Panc1 (cell line): ENCODE measurements at regions not wholly inside any gene's neighbourhood (a gene's known extent, or its start where the extent isn't known, plus 50 kb on each side); places are given as distances from the start of the nearest gene placed in this dataset.

ENCODE experiments used
- TF ChIP-seq, protein P1 (sequence below), 2 experiments: IDR thresholded peaks; 2 replicates each; pipeline ENCODE4 v1.6.1; 2011 to 2012; ENCODE audit warnings: low read depth in 2 of 2, control low read depth in 1 of 2, low read length in 1 of 2, mild to moderate bottlenecking in 1 of 2, moderate library complexity in 1 of 2; ENCODE audit not compliant: insufficient read depth in 1 of 2
- TF ChIP-seq, protein P2 (sequence below): fragments of 450-650 bp; IDR thresholded peaks from 2 replicates; pipeline ENCODE4 v1.5.1; 2017; ENCODE audit warnings: mild to moderate bottlenecking

- TF ChIP-seq, protein P1, sequence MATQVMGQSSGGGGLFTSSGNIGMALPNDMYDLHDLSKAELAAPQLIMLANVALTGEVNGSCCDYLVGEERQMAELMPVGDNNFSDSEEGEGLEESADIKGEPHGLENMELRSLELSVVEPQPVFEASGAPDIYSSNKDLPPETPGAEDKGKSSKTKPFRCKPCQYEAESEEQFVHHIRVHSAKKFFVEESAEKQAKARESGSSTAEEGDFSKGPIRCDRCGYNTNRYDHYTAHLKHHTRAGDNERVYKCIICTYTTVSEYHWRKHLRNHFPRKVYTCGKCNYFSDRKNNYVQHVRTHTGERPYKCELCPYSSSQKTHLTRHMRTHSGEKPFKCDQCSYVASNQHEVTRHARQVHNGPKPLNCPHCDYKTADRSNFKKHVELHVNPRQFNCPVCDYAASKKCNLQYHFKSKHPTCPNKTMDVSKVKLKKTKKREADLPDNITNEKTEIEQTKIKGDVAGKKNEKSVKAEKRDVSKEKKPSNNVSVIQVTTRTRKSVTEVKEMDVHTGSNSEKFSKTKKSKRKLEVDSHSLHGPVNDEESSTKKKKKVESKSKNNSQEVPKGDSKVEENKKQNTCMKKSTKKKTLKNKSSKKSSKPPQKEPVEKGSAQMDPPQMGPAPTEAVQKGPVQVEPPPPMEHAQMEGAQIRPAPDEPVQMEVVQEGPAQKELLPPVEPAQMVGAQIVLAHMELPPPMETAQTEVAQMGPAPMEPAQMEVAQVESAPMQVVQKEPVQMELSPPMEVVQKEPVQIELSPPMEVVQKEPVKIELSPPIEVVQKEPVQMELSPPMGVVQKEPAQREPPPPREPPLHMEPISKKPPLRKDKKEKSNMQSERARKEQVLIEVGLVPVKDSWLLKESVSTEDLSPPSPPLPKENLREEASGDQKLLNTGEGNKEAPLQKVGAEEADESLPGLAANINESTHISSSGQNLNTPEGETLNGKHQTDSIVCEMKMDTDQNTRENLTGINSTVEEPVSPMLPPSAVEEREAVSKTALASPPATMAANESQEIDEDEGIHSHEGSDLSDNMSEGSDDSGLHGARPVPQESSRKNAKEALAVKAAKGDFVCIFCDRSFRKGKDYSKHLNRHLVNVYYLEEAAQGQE (IDR thresholded peaks at IDR 0.05; ENCODE audit: insufficient read depth in 1 of 2, low read depth in 2 of 2, low read length in 1 of 2) = no peak
- TF ChIP-seq, protein P2, sequence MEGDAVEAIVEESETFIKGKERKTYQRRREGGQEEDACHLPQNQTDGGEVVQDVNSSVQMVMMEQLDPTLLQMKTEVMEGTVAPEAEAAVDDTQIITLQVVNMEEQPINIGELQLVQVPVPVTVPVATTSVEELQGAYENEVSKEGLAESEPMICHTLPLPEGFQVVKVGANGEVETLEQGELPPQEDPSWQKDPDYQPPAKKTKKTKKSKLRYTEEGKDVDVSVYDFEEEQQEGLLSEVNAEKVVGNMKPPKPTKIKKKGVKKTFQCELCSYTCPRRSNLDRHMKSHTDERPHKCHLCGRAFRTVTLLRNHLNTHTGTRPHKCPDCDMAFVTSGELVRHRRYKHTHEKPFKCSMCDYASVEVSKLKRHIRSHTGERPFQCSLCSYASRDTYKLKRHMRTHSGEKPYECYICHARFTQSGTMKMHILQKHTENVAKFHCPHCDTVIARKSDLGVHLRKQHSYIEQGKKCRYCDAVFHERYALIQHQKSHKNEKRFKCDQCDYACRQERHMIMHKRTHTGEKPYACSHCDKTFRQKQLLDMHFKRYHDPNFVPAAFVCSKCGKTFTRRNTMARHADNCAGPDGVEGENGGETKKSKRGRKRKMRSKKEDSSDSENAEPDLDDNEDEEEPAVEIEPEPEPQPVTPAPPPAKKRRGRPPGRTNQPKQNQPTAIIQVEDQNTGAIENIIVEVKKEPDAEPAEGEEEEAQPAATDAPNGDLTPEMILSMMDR = no peak
Observed at GRCh38 chr12:127501916-127502315, 765.1 kb upstream of the TMEM132C start.
